DMS114 treated with DMSO at 0.1 percent for 48 hours (cell line): ENCODE measurements at regions not wholly inside any gene's neighbourhood (a gene's known extent, or its start where the extent isn't known, plus 50 kb on each side); places are given as distances from the start of the nearest gene placed in this dataset.

Experiments
- DNase-seq: peaks from one replicate; lab custom pipeline; 2025; ENCODE audit not compliant: unreplicated experiment; lab: John Stamatoyannopoulos, UW

DNA sequence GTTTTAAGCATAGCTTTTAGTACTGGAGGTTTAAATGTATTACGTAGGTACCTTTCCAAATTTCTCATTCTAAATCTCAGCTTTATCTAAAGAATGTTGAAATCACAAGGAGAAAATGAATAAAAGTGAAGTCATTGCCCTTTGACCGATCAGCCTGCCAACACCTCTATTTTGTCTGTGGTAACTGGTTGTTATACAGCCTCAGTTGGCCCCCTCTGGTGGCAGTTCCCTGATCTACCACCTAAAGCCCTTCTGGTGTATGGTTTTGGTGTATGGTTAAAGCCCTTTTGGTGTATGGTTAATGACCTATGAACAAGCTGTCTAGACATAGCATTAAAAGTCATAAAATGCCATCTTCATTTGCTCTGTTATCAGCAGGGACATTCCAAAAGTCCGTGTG lies 378.2 kb upstream of the AZI2 start:
- DNase-seq: no peak

DNA sequence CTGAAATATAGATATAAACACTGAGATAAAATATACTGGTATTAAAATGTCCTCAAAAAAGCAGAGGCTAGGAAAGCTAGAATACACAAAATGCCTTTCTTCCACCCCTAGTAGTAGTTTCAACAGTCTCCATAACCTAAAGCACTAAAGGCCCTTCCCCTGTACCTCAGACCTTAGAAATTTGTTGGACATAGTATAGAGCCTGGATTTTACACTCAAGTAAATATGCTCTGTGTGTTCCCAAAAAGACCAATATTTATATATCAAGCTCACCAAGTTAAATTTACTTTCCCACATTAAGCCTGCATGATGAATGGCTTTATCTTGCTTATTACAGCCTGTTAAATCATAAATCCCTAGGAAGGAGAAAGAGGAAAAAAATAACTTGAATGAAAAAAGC lies 378.7 kb upstream of the AZI2 start:
- DNase-seq: no peak

DNA sequence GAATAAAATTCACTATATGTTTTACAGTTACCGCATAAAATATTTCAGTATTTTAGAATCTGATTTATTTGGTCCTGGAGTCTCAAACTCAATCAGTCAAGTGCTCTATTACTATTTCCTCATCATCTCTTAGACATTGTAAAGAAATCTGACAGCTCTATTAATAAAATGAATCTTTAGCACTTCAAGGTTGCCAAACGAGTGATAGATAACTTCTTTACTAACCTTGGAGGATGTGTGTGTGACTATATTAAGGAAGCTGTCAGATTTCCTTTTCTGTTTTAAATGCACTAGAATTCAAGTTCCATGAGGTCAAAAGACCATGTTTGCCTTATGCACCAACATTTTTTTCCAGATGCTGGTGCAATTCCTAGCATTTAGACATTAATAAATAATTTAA lies 389.8 kb upstream of the AZI2 start:
- no peak for DNase-seq

DNA sequence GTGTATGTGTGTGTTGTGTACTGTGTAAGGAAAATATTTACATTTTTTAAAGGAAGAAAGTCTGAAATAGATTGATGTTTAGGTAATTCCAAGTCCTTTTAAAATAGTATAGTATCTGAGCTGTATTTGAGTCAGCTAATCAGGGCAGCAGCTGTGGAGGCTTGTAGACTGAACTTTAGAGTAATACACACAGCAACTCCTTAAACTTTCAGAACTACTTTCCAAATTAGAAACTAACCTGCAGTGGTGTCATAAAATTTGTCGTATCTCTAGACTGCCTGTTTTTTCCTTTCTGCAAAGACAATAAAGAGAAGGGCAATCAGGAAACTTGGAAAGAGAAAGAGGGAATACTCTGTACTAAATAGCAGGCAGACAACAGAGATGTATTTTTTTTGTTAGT lies 391.0 kb upstream of the AZI2 start:
- no peak for DNase-seq

DNA sequence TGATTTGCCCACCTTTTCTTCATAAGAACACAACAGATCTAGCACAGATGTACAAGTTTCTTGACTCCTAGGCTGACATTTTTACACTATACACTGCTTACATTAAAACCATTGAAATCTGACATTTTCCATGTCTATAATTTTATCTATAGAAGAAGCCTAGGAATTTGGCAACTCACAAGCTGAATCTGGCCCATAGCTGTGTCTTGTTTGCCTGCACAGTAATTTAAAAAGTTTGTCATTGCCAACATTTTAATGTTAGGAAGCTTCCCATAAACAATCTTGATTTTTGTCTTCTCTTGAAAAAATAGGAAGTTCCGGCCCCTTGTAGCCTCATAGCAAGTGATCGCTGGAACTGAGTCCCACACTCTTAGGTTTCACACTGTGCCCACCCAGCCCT lies 394.6 kb upstream of the AZI2 start:
- no peak for DNase-seq

DNA sequence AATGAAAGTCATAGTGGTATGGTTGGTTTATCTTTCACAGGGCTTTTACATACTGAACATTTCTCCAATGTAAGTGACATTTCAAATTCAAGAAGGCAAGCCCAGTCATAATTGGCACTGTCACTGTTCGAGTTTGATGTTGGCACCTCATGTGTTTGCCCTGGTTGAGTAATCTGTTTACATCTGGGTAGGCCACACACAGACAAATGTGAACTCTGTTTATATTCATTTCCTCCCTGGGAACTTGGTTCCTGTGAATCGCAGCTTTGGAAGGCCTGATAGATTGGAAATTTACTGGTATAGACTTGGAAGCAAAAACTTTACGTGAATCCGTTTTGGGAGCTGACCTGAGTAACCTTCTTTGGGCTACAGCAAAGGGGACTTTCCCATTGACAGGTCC lies 395.2 kb upstream of the AZI2 start:
- DNase-seq: no peak

DNA sequence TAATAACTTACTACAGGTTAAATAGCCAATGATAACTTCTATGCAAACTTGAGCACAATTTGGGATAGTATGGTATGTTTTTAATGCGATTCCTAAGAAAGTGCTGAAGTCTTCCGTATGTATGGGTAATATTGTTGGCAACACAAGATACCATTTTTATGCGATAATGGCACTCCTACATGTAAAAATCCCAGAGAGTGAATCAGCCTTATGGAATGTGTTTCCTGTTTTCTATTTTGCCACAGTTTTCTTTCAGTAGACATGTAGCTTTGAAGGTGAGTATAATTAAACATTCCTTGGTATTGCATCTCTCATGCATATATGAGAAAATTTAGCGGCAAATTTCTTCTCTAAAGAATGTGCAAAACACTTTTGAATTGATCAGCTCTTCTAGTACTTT lies 396.8 kb upstream of the AZI2 start:
- no peak for DNase-seq

DNA sequence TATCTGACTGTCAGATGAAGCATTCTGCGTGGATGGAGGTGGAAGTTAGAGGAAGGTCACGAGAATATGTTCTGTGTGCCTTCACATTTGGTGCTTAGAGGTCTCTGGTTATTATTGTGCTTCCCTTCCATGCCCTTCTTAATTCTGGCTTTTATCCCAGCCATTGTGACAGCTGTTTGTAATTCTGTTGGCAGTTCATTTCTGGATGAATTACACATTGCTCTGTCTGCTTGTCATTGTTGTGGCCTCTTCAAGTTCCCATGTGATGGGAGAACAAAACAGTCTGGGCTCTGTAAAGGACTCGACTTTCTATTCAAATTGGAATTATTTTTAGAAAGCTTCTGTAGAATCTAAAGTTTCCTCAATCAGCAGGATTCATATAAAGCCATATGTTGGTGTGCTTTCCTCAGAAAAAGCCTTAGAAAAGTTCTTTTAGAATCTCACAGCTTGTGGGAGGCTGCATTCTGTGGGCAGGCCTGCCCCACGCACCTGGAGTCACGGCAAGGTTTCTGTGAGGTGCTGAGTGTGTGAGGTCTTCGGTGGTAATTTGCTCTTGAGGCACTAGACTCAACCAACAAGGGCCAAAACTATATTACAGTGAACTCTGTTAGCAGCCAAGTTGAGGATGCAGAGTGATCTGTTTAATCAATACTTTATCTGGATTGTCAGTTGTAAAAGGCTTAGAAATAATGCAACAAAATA lies 397.4 kb upstream of the AZI2 start:
- DNase-seq: no peak

DNA sequence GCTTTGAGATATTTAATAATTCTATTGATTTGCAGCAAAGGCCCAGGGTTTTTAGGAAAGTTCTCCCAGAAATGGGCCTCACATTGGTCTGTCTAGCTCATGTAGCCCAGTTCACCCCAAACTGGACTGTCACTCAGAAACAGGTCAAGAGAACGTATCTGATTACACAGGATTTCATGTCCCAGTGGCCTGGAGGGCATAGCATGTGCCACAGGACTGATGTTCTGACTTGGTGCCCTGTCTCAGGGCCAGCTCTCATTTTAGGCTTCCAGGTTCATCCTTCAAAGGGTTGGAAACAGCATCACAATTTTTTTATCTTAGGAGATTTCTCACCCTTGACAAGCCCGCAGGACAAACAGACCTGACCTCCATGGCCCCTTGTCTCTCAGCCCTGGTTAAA lies 398.4 kb upstream of the AZI2 start:
- DNase-seq: no peak

DNA sequence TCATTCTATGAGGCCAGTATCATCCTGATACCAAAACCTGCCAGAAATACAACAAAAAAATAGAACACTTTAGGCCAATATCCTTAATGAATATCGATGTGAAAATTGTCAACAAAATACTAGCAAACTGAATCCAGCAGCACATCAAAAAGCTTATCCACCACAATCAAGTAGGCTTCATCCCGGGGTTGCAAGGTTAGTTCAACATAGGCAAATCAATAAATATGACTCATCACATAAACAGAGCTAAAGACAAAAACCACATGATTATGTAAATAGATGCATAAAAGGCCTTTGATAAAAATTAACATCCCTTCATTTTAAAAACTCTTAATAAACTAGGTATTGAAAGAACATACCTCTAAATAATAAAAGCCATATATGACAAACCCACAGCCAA lies 403.2 kb upstream of the AZI2 start:
- no peak for DNase-seq

DNA sequence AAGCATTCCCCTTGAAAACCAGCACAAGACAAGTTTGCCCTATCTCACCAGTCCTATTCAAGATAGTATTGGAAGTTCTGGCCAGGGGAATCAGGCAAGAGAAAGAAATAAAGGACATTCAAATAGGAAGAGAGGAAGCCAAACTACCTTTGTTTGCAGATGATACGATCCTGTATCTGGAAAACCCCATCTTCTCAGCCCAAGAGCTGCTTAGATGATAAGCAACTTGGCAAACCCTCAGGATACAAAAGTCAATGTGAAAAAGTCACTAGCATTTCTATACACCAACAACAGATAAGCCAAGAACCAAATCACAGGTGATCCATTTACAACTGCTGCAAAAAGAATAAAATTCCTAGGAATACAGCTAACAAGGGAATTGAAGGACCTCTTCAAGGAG lies 403.7 kb upstream of the AZI2 start:
- no peak for DNase-seq

DNA sequence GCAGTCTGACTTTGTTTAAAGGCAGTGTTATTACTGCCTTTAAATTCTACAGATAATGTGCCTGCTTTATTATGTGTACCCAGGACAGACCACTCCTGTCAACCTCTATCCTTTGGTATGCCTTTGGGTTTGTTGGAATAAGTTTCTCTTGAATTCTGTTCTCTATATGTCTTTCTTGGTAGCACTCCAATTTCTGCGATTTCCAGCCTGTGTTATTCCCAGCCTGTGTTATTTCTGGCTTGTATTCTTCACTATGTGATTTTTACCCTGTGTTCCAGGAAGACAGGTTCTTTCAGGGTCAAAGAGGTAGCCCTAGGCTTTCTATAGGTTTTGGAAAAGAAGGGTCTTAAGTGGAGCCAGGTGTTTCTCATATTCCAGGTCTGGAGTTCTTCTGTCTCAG lies 407.4 kb upstream of the AZI2 start:
- no peak for DNase-seq

DNA sequence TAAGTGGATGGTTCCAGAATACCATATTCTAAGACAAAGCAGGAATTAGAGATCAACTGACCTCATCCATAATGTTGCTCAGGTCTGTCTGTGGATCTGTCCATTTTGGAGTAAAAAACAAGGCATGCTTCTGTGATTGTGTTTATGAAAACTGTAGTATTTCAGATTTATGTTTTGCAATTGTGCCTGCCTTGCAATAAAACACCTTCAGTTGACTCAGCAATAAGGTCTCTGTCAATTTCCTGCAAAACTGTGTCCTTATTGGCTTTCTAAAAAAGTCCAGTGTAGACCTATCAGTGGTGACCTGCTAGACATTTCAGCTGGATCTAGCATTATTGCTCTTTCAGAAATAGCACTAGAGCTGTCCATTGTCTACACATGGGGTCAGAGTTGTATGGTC lies 409.5 kb upstream of the AZI2 start:
- DNase-seq: no peak

DNA sequence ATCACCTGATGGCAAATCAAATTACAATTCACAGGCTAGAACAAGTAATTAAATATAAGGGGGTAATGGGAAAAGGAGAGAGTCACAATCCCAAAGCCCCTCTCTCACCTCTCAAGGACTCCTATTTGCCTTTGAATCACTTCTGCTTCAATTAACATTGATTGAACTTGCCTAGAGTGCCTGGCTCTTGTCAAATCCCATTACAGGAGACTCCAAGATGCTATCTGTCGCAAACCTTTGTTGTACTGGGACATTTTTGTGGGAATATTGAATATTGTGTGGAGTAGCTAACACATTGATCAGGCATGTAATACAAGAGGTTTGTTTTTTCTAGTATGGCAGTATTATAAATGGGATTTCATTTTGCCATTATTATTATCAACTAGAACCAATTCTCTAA lies 412.8 kb upstream of the AZI2 start:
- no peak for DNase-seq

DNA sequence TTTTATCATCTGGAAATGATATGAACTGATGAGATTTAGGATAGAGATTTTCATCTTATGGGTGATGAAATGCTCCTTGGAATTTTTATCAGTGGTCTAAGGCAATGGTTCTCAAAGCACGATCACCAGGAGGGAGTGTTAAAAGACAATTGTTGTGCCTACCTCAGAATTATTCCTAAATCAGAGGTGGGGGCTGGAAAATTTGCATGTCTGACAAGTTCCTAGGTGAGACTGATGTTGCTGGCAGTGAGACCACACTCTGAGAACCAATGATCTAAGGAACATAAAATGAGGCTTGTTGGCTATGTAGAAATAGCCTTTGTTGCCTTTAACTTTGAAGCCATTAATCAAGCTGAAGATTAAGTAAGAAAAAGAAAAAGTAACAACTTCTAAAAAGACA lies 416.6 kb upstream of the AZI2 start:
- no peak for DNase-seq

DNA sequence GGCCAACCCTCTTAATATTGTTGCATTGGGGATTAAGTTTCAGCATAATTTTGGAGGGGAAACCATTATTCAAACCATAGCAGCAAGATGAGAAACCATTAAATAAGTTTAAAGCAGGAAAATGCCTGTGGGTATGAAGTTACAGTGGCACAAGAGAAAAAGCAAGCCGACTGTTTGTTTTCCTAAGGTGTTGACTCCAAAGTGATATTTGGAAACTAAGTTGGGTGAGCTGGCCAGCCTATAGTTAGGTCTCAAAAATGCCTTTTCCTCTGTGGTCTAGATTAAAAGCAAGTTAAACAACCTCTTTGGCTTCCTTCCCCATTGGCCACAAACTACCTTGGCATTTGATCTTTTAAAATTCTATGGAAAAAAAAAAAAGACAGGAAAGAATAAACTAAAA lies 419.8 kb upstream of the AZI2 start:
- no peak for DNase-seq

DNA sequence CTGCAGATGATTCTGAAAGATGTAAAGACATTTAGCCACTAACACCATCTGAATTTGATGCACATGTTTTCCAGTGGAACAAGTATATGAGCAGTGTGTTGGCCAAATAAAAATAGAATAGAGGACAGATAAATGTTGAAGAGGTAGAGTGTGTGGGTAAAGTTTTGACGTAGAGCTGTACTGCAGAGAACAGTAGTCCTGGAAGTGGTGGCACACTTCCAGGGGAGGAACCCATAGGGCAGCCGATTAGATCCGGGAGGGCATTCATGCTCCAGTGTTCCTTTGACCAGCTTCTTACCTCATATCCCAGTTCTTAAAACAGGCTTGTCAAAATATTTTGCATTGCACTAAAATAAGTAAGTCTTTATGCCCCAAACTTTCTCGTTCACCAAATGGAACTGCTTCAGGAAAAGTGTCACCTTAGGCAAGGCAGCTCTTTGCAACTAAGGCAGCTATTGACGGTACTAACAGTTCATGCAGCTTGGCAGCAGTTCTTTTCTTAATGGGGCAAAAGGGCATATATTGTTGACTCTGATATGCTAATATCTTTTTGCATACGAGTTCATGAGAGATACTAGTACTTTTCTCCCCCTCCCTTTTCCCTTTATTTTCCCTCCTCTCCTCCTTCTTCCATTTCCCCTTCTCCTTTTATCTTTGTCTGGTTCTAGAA lies 429.3 kb upstream of the AZI2 start:
- DNase-seq: no peak

DNA sequence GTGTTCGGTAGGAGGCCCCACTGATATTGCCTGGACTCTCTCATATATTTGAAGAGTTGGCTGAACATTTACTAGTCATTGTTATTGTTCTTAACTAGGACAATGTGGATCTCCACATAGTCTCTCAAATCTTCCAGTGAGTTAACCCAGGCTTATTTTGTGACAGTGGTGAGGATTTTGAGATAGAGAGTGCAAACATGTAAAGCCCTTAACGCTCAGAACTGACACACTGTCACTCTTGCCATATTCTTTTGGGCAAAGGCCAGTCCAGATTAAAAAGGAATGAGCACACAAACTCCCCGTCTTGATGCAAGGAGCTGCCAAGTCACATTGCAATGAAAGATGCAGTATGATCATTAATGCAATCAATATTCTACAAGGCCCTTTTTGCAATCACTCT lies 431.9 kb upstream of the AZI2 start:
- DNase-seq: no peak

DNA sequence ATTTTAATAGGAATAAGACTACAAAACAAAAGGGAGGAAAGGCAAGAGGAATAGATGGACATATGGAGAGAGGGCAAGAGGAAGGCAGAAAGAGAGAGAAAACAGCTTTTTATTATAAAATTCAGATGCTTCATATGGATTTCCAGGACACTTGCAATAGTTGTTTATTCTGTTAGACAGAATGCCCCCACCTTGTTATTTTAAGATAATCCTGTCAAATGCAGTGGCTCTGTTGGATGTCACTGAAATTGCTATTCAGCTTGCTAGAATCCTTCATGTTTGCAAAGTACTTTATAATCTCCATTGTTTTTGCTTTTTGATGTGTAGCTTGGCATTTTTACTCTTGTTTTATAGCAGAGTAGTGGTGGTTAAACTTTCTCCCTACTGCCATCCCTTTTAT lies 432.4 kb upstream of the AZI2 start:
- DNase-seq: no peak

DNA sequence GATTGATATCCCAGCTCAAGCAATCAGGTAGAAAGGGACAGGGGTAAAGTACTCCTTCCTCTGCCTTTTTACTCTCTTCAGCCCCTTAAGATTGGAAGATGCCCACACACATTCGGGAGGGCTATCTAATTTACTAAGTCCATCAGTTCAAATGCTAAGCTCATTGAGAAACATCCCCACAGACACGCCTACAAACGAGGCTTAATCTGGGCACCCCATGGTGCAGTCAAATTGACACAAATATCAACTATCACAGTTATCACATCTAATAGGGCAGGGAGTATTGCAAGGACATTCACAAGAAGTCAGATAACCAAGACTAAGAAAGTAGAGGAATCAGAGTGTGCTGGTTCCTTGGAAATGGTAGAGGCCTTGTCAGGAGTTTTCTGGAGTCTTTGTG lies 437.8 kb upstream of the AZI2 start:
- no peak for DNase-seq

DNA sequence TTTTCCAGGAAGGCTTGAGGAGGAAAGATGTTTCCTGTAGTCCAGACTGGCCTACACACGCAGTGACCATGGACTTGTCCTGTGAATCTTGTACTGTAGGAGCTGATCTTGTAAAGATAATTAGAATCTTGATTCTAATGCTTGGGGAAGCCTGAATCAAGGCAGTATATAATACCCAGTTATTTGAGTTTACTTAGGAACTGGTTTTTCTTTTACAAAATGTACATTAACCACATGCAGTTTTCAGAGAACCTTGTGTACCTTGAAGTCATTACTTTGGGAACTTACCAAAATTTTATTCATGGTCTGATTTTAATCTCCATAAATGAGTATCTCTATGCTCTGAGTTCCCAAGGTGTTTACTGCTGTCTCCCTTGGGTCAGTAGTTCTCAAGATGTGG lies 439.9 kb upstream of the AZI2 start:
- DNase-seq: no peak

DNA sequence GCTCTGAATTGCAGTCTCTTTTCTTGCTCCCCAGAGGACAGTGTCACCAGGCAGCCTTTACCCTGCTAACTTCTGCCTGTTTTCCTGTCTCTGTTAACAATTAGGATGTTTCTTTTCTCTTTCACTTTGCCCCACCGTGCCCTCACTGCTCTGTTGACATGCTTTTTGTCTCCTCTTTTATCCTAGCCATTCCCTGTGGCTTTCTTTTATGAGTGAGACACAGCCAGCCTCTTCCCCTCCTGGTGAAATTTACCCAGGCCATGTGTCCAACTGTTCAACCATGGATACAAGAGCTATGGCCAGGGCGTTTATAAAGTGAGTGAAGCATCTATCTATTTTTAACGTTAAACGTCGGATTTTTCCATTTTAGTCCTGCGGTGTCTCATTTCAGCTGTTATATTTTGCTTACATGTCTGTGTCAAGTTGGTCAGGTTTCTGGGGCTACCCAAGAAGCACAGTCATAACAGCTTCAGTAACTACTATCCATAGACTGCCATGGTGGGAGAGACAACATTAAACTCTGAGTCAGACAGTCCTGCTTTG lies 443.2 kb upstream of the AZI2 start:
- no peak for DNase-seq

DNA sequence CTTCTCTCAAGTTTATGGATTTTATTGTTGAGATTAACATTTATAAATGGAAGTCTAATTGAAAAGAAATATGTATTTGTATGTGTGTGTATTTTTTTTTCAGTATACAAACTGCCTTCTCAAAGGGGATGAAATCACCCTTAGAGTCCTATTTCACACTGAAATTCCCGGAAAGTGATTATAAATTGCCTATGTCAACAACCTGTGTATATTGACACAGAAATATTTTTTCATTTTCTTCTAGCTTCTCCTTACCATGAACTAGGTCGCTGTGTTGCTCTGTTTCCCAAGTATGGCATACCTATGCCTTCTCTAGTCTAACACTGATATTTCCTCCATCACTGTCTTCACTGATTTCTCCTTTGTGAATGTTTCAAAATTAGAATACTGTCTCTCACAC lies 444.0 kb upstream of the AZI2 start:
- no peak for DNase-seq
